ENCODE measurements at regions not wholly inside any gene's neighbourhood (a gene's known extent, or its start where the extent isn't known, plus 50 kb on each side); places are given as distances from the start of the nearest gene placed in this dataset.
"Not testable (repeated sequence)": the region's sequence is repeated elsewhere in the genome, so short reads cannot be mapped to it uniquely, and the experiment has no call there.

- BruUV-seq (replicated peaks), result no TSS peak
- in situ Hi-C loops (cut with MboI) (no loop called here), intact Hi-C loops (cut with micrococcal nuclease; ENCODE audit: unreplicated experiment) (no loop called here)
- Histone ChIP-seq H3K9ac (ENCODE audit: control insufficient read depth, insufficient read depth, low read length) (no peak overlapping the region), H3K4me3 (no peak overlapping the region), H3K79me2 (ENCODE audit: control insufficient read depth, insufficient read depth, low read length) (no peaks in the 10 kb centered on the region), H3K36me3 (ENCODE audit: control insufficient read depth in 2 of 2, insufficient read depth in 2 of 2, low read length in 1 of 2) (no peaks in the 10 kb centered on the region), H2AFZ (ENCODE audit: control insufficient read depth, low read depth, low read length) (no peak overlapping the region), H4K20me1 (ENCODE audit: control insufficient read depth, insufficient read depth) (no peaks in the 10 kb centered on the region), H3K4me1 (ENCODE audit: control insufficient read depth, insufficient read depth, low read length) (no peaks in the 10 kb centered on the region), H3K27ac (ENCODE audit: control insufficient read depth, insufficient read depth) (no peak overlapping the region), H3K27me3 (replicated peaks in 1 of 2; ENCODE audit: control insufficient read depth in 2 of 2, insufficient read depth in 2 of 2, low read length in 1 of 2) (peaks cover 2% of the 10 kb centered on the region in 2 experiments; a peak in 1 of 4 replicates), H3K4me2 (ENCODE audit: control insufficient read depth, insufficient read depth) (no peak overlapping the region), H3K9me3 (replicated peaks; ENCODE audit: control insufficient read depth, insufficient read depth, low read length) (no peaks in the 10 kb centered on the region; the same call in 2 of the 3 replicates)
- 0 out of 6 replicates have a peak, but pooled peaks of 1 of the 3 experiments have one; percentile 3 for TF ChIP-seq CTCF (IDR thresholded peaks at IDR 0.05 in 2 of 3, conservative IDR thresholded peaks at IDR 0.05 in 1 of 3; ENCODE audit: control insufficient read depth in 2 of 3, extremely low read depth in 1 of 3, insufficient read depth in 1 of 3, low read depth in 3 of 3, low read length in 3 of 3)
- TF ChIP-seq TARDBP (IDR thresholded peaks at IDR 0.05; ENCODE audit: borderline replicate concordance), result no peak
- DNase-seq (ENCODE audit: low read depth, low spot score), result no peak
- ATAC-seq, result no peak
- ChIA-PET POLR2A (no interaction called here), RAD21 (ENCODE audit: unreplicated experiment) (no interaction called here), CTCF (interaction anchor here (1.1 kb wide), 1 partner anchor 10 kb away, joined by 3 read pairs; no protein-coding TSS in a partner anchor), SMC1A (ENCODE audit: uncharacterized antibody, unreplicated experiment) (no interaction called here)
- FAIRE-seq, result no peak
- 48% methylated on average over 5 of the region's 5 CpGs for WGBS (ENCODE audit: insufficient coverage, insufficient replicate concordance, low lambda C conversion rate, missing lambda C conversion rate)
Measured at GRCh38 chr11:69588270-69588669, 52.7 kb upstream of the CCND1 start.

GRCh38 chr11:69590088-69590487 lies 50.9 kb upstream of the CCND1 start:
- H3K9me3 ChIP-seq (replicated peaks; ENCODE audit: control insufficient read depth, insufficient read depth, low read length); SMC1A ChIA-PET (ENCODE audit: uncharacterized antibody, unreplicated experiment); ATAC-seq; CTCF ChIA-PET; H2AFZ ChIP-seq (ENCODE audit: control insufficient read depth, low read depth, low read length); FAIRE-seq; H3K27me3 ChIP-seq (replicated peaks in 1 of 2; ENCODE audit: control insufficient read depth in 2 of 2, insufficient read depth in 2 of 2, low read length in 1 of 2); POLR2A ChIA-PET; DNase-seq (ENCODE audit: low read depth, low spot score); H3K4me1 ChIP-seq (ENCODE audit: control insufficient read depth, insufficient read depth, low read length); BruUV-seq (replicated peaks); in situ Hi-C loops (cut with MboI); H3K27ac ChIP-seq (ENCODE audit: control insufficient read depth, insufficient read depth); RAD21 ChIA-PET (ENCODE audit: unreplicated experiment); intact Hi-C loops (cut with micrococcal nuclease; ENCODE audit: unreplicated experiment); H3K4me3 ChIP-seq; H3K9ac ChIP-seq (ENCODE audit: control insufficient read depth, insufficient read depth, low read length); H3K4me2 ChIP-seq (ENCODE audit: control insufficient read depth, insufficient read depth); H3K36me3 ChIP-seq (ENCODE audit: control insufficient read depth in 2 of 2, insufficient read depth in 2 of 2, low read length in 1 of 2); H3K79me2 ChIP-seq (ENCODE audit: control insufficient read depth, insufficient read depth, low read length); H4K20me1 ChIP-seq (ENCODE audit: control insufficient read depth, insufficient read depth): not testable (repeated sequence)
- WGBS (ENCODE audit: insufficient coverage, insufficient replicate concordance, low lambda C conversion rate, missing lambda C conversion rate), result 17% methylated on average over 1 of the region's 1 CpG
